HG02973 (cell line): ENCODE measurements at regions not wholly inside any gene's neighbourhood (a gene's known extent, or its start where the extent isn't known, plus 50 kb on each side); places are given as distances from the start of the nearest gene placed in this dataset.

Experiments used
- ATAC-seq: cut with Tn5 transposase; IDR thresholded peaks from one replicate; pipeline ENCODE4 v1.9.1; 2021; ENCODE audit warnings: moderate library complexity; ENCODE audit not compliant: unreplicated experiment

GRCh38 chr3:103047640-103048039, 612.8 kb downstream of the ZPLD1 start:
- ATAC-seq: no peak

- ATAC-seq: no peak
Observed at GRCh38 chr3:103048068-103048722, 613.4 kb downstream of the ZPLD1 start.

GRCh38 chr3:103052236-103052830, 617.5 kb downstream of the ZPLD1 start:
- ATAC-seq: no peak

- no peak for ATAC-seq
Observed at GRCh38 chr3:103055021-103055520, 620.3 kb downstream of the ZPLD1 start.

- no peak for ATAC-seq
Observed at GRCh38 chr3:103056542-103056941, 621.7 kb downstream of the ZPLD1 start.

GRCh38 chr3:103057003-103057402, 622.2 kb downstream of the ZPLD1 start:
- ATAC-seq: no peak

- no peak for ATAC-seq
Observed at GRCh38 chr3:103057487-103057886, 622.7 kb downstream of the ZPLD1 start.

GRCh38 chr3:103059432-103059831, 624.6 kb downstream of the ZPLD1 start:
- ATAC-seq: no peak

GRCh38 chr3:103060242-103060641, 625.4 kb downstream of the ZPLD1 start:
- no peak for ATAC-seq

- ATAC-seq: no peak
Observed at GRCh38 chr3:103067963-103068362, 633.1 kb downstream of the ZPLD1 start.

- ATAC-seq: no peak
Observed at GRCh38 chr3:103075282-103075681, 640.5 kb downstream of the ZPLD1 start.

- no peak for ATAC-seq
Observed at GRCh38 chr3:103077910-103078309, 643.1 kb downstream of the ZPLD1 start.

GRCh38 chr3:103082501-103082900, 647.7 kb downstream of the ZPLD1 start:
- ATAC-seq: no peak

- no peak for ATAC-seq
Observed at GRCh38 chr3:103083848-103084631, 649.2 kb downstream of the ZPLD1 start.

GRCh38 chr3:103085465-103085864, 650.6 kb downstream of the ZPLD1 start:
- ATAC-seq: no peak

- no peak for ATAC-seq
Observed at GRCh38 chr3:103089758-103090157, 654.9 kb downstream of the ZPLD1 start.

- no peak for ATAC-seq
Observed at GRCh38 chr3:103105206-103105605, 670.4 kb downstream of the ZPLD1 start.

GRCh38 chr3:103112273-103112672, 677.5 kb downstream of the ZPLD1 start:
- no peak for ATAC-seq

- no peak for ATAC-seq
Observed at GRCh38 chr3:103126115-103126514, 691.3 kb downstream of the ZPLD1 start.

- no peak for ATAC-seq
Observed at GRCh38 chr3:103127098-103127630, 692.3 kb downstream of the ZPLD1 start.

GRCh38 chr3:103127737-103128136, 692.9 kb downstream of the ZPLD1 start:
- peak; percentile 99 for ATAC-seq
